ENCODE measurements at regions not wholly inside any gene's neighbourhood (a gene's known extent, or its start where the extent isn't known, plus 50 kb on each side); places are given as distances from the start of the nearest gene placed in this dataset.

DNA sequence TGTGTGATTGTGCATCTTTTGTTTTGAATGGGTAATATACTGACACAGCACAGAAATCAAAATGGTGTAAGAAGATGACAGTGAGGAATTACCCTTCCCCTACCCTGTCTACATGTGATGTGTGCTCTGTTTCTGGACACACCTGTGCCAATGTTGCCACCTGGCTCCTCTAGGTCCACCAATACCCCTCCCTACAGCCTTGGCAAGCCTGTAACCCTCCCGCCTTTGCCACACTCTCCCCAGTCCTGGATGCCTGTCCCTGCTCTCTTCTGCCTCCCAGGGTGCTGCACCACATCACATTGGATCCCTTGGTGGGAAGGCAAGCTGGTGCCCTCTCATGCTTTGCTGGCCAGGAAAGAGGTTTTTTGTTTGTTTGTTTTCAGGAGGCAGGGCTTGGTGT lies 289.5 kb upstream of the N4BP1 start:
- Histone ChIP-seq H3K9me3 (no peaks in the 10 kb centered on the region), H3K36me3 (replicated peaks in 1 of 2; ENCODE audit: control insufficient read depth in 1 of 2, insufficient read depth in 2 of 2, low read length in 1 of 2) (no peaks in the 10 kb centered on the region), H3K27me3 (ENCODE audit: insufficient read depth) (no peaks in the 10 kb centered on the region; the same call in 1 of the 2 replicates), H3K79me2 (ENCODE audit: insufficient read depth) (no peaks in the 10 kb centered on the region), H2AFZ (ENCODE audit: low read depth) (no peak overlapping the region), H3K4me3 (ENCODE audit: low read depth in 2 of 2, low read length in 1 of 2) (no peak overlapping the region), H3K4me1 (ENCODE audit: control insufficient read depth in 1 of 2, insufficient read depth in 2 of 2, low read depth in 1 of 2, low read length in 1 of 2) (no peaks in the 10 kb centered on the region), H4K20me1 (ENCODE audit: insufficient read depth) (no peaks in the 10 kb centered on the region), H3K9me2 (no peaks in the 10 kb centered on the region), H3F3A (replicated peaks; ENCODE audit: insufficient read depth) (no peaks in the 10 kb centered on the region), H3K9ac (no peak overlapping the region), H3K4me2 (no peak overlapping the region), H3K27ac (ENCODE audit: low read depth in 2 of 2, low read length in 1 of 2) (no peak overlapping the region)
- POLR2A ChIA-PET = no interaction called here
- no peak for TF ChIP-seq SIN3A (IDR thresholded peaks at IDR 0.05; ENCODE audit: borderline replicate concordance, low read depth, low read length)
- no peak for TF ChIP-seq USF1 (IDR thresholded peaks at IDR 0.05; ENCODE audit: borderline replicate concordance, low read depth)
- no peak for TF ChIP-seq USF2 (IDR thresholded peaks at IDR 0.05; ENCODE audit: borderline replicate concordance, low read depth, low read length)
- no peak for TF ChIP-seq PBX3 (IDR thresholded peaks at IDR 0.05)
- TF ChIP-seq TAF1 (IDR thresholded peaks at IDR 0.05; ENCODE audit: borderline replicate concordance, low read depth, low read length) = no peak
- no peak for TF ChIP-seq ZBTB33 (IDR thresholded peaks at IDR 0.05; ENCODE audit: borderline replicate concordance, low read depth)
- TF ChIP-seq FOXM1 (IDR thresholded peaks at IDR 0.05; ENCODE audit: low read depth) = no peak
- TF ChIP-seq TEAD4 (IDR thresholded peaks at IDR 0.05; ENCODE audit: borderline replicate concordance, insufficient read depth) = no peak
- no peak for TF ChIP-seq MXI1 (IDR thresholded peaks at IDR 0.05; ENCODE audit: low read depth, low read length)
- no peak for TF ChIP-seq RFX5 (IDR thresholded peaks at IDR 0.05; ENCODE audit: low read length)
- TF ChIP-seq NRF1 (IDR thresholded peaks at IDR 0.05; ENCODE audit: low read depth, low read length) = no peak
- TF ChIP-seq, protein P1, sequence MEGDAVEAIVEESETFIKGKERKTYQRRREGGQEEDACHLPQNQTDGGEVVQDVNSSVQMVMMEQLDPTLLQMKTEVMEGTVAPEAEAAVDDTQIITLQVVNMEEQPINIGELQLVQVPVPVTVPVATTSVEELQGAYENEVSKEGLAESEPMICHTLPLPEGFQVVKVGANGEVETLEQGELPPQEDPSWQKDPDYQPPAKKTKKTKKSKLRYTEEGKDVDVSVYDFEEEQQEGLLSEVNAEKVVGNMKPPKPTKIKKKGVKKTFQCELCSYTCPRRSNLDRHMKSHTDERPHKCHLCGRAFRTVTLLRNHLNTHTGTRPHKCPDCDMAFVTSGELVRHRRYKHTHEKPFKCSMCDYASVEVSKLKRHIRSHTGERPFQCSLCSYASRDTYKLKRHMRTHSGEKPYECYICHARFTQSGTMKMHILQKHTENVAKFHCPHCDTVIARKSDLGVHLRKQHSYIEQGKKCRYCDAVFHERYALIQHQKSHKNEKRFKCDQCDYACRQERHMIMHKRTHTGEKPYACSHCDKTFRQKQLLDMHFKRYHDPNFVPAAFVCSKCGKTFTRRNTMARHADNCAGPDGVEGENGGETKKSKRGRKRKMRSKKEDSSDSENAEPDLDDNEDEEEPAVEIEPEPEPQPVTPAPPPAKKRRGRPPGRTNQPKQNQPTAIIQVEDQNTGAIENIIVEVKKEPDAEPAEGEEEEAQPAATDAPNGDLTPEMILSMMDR (IDR thresholded peaks at IDR 0.05) = no peak
- TF ChIP-seq TCF12 (IDR thresholded peaks at IDR 0.05) = no peak
- no peak for TF ChIP-seq GABPA (IDR thresholded peaks at IDR 0.05; ENCODE audit: low read depth)
- no peak for TF ChIP-seq YY1 (IDR thresholded peaks at IDR 0.05; ENCODE audit: low read depth)
- TF ChIP-seq RXRA (IDR thresholded peaks at IDR 0.05; ENCODE audit: borderline replicate concordance, low read depth) = no peak
- TF ChIP-seq FOSL2 (IDR thresholded peaks at IDR 0.05; ENCODE audit: borderline replicate concordance, low read depth) = no peak
- no peak for TF ChIP-seq EP300 (IDR thresholded peaks at IDR 0.05; ENCODE audit: borderline replicate concordance in 1 of 2, low read depth in 1 of 2, low read length in 1 of 2)
- CTCF ChIA-PET = interaction anchor here (1.1 kb wide), 1 partner anchor 8 kb away, joined by 3 read pairs; no protein-coding TSS in a partner anchor
- no peak for DNase-seq
- WGBS (ENCODE audit: low lambda C conversion rate) = 0% methylated on average over 1 of the region's 1 CpG
